ENCODE measurements at regions not wholly inside any gene's neighbourhood (a gene's known extent, or its start where the extent isn't known, plus 50 kb on each side); places are given as distances from the start of the nearest gene placed in this dataset.

DNA sequence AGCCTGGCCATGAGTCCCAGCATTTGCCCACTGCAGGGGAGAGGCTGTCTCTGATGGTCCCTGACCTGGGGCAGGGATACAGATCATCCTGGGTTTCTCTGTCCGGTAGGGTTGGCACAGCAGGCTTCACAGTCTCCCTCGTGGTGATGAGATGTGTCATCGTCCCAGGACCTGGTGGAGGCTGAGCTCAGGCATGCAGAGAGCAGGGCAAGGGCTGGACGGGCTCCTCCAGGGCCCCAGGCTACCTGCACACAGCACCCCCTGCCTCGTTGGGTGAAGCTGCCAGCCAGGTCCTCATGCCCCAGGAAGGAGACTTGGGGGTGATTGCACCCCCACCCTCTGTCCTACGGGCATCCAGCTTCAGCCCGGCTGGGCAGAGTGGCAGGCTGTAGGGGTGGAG is 155.8 kb upstream of the GSE1 start:
- no peak for DNase-seq (ENCODE audit: low read depth in 2 of 2)

GRCh38 chr16:85458968-85459367 is 154.2 kb upstream of the GSE1 start:
- no peak for DNase-seq (ENCODE audit: low read depth in 2 of 2)

GRCh38 chr16:85459529-85460251 is 153.4 kb upstream of the GSE1 start:
- DNase-seq (ENCODE audit: low read depth in 2 of 2) = no peak

DNA sequence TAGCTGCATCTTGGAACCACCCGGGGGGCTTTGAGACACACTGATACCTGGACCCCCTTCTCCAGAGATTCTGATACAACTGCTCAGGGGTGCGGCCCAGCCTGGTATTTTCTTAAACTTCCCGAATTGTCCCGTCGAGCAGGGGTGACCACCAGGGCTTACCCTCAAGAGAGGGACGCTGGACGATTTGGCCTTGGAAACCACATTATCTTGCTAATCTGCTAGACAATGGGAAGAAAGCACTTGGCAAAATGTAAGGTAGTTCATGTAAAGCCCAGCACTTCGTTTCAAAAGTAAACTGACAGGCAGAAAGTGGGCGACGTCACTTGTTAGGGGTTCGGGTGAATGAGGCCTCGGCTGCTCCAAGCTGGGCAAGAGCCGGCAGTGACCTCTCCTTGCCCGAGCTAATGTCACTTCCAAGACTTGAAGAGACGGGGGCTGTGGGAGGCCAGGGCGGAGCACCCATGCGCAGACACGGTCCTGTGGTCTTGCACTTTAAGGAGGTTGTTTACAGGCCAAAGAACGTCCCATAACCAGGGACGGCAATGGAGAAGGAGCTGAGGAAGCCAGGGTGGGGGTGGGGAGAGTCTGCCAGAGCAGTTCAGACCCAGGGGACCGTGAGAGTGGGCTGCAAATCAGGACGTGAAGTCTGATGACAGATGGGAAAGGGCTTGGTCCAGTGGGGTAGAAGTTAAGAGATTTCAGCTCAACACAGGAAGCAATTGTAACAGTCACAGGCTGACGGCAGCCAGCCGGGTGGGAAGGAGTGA is 152.7 kb upstream of the GSE1 start:
- no peak for DNase-seq (ENCODE audit: low read depth in 2 of 2)

DNA sequence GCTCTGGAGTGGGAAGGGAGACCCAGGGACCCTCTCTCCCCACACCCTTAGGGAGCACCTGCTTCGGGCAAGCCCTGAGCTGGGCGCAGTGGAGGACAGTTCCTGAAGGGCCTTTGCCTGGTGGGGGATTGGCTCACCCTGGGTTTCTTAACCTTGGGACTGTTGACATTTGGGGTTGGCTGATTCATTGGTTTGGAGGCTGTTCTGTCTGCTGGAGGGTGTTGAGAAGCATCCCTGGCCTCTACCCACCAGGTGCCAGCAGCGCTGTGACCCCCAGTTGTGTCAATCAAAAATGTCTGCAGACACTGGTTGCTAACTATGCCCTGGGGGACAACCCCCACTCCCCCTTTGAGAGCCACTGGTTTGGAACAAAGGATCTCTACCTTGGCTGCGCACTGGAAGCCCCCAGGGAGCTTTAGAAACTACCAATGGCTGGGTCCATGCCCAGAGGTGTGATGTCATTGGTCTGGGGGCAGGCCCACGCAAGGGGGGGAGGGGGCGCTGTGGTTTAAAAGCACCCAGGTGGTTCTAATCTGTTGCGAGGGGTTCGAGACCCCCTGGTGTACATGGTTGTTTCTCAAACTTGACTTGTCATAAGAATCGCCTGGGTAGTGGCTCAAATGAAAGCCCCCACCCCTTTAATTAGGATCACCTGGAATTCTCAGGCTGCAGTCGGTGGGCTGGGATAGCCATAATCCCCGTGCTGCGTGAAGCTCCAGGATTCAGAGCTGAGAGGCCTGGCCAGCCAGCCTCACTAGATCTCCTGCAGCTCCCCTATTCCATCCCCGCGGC is 151.9 kb upstream of the GSE1 start:
- no peak for DNase-seq (ENCODE audit: low read depth in 2 of 2)

DNA sequence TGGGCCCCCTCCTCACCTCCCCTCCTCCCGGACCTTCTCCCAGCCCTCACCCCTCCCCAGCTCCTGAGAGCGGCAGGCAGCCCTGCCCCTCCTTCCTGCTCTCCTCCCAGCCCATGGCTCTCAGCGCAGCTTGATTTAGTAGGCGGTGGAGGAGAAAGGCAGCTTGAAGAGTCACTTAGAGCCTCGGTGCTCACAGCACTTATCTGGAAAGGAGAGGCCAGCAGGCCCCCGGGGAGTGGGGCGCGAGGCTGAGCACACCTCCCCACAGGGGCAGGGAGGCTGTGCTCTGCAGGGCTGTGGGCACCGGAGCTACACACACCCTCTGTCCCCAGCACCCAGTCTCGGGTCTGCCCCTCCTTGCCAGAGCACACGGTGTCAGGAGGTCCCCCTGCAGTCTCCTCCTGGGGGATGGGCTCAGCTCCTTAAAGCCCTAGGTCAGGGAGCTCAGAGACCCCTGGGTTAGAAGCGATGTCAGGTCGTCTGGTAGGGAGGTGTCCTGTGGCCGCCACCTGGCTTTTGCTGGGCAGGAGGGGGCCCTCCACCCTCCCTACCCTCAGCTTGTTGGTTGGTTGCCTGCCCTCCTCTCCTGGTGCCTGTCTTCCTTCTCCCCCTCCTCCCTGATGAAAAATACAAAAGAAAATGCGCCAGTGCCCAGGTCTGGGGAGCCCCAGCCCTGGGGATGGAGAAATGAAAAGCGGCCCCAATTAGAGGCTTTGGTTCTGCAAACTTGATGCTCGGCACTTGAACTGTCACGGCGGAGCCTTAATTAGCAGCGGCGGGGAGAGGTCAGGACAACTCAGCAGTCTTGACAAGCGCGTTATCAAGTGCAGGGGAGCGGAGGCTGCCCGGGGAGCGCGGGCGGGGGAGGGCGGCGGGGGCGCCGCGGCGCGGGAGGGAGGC is 151.1 kb upstream of the GSE1 start:
- no peak for DNase-seq (ENCODE audit: low read depth in 2 of 2)

DNA sequence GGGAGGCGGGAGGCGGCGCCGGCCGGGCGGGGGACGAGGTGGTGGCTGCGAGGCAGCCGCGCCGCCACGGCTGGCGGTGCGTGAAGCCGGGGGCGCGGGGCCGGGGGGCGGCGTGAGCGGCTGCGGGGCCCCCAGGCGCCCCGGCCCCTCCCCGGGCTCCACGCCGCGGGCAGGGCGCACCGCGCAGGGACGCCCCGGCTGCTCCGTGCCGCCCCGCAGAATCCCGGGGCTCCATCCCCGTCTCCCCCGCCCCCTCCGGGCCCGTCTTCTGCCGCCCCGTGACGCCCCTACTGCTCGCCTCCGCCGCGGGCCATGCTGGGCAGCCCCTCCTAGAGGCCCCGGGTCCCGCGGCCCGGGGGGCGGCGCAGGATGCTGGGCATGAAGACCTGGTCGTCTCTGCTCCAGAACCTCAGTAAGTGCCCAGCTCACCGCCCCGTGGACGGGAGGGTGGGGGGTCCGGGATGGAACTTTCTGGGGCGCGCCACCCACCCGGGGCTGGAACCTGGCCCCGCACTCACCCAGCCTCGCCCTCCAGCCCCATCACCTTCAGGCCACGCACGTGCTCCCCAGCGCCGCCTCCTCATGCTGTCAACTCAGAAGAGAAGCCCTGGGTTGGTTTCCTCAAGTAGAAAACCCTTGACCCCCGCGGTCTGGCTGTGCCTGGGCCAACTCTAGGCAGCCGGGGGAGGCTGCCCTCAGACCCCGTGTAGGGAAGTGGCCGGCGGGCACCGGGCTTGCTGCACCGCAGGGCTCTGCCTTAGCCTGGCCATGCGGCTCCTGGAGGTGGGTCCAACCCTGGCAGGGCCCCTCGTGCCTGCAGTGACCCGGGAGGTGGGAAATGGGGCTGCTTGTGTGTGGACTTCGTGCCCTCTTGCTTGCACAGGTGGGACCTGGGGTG is 150.2 kb upstream of the GSE1 start:
- no peak for DNase-seq (ENCODE audit: low read depth in 2 of 2)

GRCh38 chr16:85463672-85464382 is 149.3 kb upstream of the GSE1 start:
- DNase-seq (ENCODE audit: low read depth in 2 of 2) = no peak

DNA sequence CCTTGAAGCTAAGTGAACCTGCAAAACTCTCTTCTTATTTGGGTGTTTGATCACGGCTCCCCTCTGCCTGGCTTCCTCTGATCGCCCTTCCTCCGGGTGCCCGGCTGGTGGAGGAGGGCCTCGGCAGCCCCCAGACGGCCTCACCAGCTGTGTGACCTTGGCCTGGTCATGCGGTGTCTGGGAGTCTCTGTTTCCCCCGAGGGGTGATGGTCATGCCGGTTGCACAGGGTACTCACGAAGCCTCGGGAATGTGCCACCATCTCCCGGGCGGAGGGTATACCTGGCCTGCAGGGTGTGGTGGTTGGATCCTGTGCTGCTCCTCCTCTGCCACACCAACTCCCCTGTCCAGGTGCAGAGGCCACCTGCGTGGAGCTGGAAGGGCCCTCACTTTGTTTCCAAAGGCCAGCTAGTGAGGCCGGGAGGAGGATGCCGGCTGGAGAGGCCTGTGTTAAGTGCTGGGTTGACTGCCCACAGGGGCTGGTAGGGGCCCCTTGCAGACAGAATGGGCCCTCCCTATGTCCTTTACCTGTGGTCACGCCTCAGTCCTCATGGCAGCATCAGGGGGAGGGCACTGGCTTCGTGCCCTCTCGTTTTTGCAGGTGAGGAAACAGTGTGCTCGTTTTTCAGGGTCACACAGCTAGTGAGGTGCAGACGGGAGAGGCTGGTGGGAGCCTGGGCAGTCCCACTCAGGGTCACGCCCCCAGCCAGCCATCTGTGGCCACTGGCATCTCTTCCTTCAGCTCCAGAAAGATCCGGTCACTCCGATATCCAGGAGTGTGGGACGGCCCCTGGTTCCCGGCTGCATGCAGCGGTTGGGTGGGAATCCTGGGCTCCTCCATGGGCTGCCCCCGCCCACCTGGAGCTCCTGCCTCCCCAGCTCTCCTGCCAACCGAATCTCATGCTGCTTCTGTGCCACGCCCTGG is 148.5 kb upstream of the GSE1 start:
- no peak for DNase-seq (ENCODE audit: low read depth in 2 of 2)

- no peak for DNase-seq (ENCODE audit: low read depth in 2 of 2)
These were observed 147.5 kb upstream of the GSE1 start for GRCh38 chr16:85465328-85466303.

GRCh38 chr16:85466304-85466700 is 146.8 kb upstream of the GSE1 start:
- DNase-seq (ENCODE audit: low read depth in 2 of 2) = no peak

- DNase-seq (ENCODE audit: low read depth in 2 of 2) = no peak
These were observed 146.1 kb upstream of the GSE1 start for GRCh38 chr16:85466989-85467388.

DNA sequence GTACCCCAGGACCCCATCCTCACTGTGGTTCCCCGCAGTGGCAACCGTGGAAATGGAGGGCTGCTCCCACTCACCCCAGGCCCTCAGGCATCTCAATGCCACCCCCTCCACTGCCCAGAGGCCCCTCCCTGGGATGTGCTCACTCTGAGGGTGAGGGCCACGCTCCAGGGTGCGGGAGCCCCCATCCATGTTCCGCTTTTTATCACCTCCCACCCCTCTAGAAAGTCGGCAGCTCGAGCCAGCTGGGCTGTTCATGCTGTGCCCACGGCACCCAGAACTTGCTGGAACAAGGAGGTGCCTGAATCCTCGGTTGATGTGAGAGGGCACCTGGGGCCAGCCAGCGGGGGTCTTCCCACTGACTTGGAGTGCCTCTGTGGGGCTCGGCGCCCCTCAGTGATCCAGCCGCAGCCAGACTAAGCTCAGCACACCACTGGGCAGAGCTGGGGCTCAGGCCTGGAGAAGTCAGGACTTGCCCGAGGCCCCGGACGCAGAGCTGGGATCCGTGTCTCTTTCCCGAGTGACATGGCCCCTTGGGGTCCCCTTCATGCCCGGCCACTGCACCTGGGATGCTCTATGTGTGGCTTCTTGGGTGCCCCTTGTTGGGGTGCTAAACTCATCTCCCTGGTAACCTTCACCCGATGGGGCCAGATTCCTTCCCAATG is 143.1 kb upstream of the GSE1 start:
- no peak for DNase-seq (ENCODE audit: low read depth in 2 of 2)

DNA sequence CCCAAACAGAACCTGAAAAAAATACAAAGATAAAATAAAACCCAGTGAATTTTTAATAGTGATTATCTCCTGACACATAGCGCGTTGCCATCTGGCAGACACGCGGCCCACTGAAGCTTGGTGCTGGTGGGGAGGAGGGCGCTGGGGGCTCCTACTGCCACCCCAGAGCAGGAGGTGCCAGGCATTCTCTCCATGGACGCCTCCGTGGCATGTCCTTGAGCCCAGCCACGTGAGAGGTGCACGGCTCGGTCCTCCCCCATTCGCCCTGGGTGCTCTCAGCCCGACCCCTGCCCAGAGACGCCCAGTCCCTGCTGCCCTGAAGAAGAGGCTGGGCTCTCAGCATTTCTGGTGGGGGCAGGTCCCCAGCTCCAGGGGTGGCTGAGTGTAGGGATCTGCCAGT is 142.2 kb upstream of the GSE1 start:
- no peak for DNase-seq (ENCODE audit: low read depth in 2 of 2)

GRCh38 chr16:85471469-85472431 is 141.4 kb upstream of the GSE1 start:
- no peak for DNase-seq (ENCODE audit: low read depth in 2 of 2)

DNA sequence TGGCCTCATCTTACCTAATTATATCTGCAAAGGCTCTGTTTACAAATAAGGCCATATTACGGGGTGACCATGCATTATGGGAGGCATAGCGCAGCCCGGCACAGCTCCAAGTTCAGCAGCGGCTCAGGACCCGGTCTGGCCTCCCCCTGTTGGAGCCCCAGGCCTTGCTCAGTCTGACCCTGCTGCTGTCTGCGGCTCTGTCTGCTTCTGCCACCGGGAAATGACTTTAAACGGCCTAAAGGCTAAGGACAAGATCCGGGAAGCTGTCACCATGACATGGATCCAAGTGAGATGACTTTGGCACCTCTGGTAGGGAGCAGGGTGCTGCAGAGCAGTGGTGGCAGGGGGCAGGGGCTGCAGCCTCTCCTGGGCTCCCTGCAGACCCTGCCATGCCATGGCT is 140.6 kb upstream of the GSE1 start:
- no peak for DNase-seq (ENCODE audit: low read depth in 2 of 2)

Measured in stimulated activated CD4-positive, alpha-beta T cell treated with anti-CD3 and anti-CD28 coated beads, Interleukin-1b, Interleukin-23, amount 100 ng/mL, for 1 hour (primary cell).